ENCODE measurements at regions not wholly inside any gene's neighbourhood (a gene's known extent, or its start where the extent isn't known, plus 50 kb on each side); places are given as distances from the start of the nearest gene placed in this dataset.
"Not testable (repeated sequence)": the region's sequence is repeated elsewhere in the genome, so short reads cannot be mapped to it uniquely, and the experiment has no call there.

DNA sequence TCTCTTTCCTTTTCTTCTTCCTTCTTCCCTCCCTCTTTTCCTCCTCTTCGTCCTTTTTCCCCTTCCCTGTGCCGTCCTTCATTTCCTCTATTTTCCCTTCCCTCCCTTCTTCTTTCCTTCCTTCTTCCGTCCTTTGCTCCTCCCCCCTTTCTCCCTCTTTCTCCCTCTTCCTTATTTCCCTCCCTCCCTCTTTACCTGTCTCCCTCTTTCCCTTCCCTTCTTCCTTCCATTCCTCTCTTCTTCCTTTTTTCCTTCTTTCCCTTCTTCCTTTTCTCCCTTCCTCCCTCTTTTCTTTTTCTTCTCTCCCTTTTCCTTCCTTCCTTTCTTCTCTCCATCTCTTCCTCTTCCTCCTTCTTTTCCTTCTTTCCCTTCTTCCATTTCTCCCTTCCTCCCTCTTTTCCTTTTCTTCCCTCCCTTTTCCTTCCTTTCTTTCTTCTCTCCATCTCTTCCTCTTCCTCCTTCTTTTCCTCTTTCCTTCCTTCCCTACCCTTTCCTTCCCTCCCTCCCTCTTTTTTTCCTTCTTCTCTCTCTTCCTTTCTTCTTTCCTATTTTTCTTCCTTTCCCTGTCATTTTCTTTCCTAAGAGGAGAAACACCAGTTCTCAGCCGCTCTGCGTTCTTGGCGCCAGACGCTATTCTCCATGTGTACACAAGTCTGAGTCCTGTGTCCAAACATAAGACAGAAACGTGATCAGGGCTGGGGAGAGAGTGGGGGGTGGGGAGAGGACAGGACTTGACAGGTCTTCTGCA, 597.1 kb downstream of the MID1IP1 start:
- DNase-seq (ENCODE audit: low read depth, low spot score), result no peak

- DNase-seq (ENCODE audit: low read depth, low spot score), result no peak
Measured at GRCh38 chrX:39398963-39399261, 597.7 kb downstream of the MID1IP1 start.

- DNase-seq (ENCODE audit: low read depth, low spot score), result no peak
Measured at GRCh38 chrX:39399387-39399786, 598.1 kb downstream of the MID1IP1 start.

GRCh38 chrX:39401483-39402110, 600.3 kb downstream of the MID1IP1 start:
- DNase-seq (ENCODE audit: low read depth, low spot score), result no peak

DNA sequence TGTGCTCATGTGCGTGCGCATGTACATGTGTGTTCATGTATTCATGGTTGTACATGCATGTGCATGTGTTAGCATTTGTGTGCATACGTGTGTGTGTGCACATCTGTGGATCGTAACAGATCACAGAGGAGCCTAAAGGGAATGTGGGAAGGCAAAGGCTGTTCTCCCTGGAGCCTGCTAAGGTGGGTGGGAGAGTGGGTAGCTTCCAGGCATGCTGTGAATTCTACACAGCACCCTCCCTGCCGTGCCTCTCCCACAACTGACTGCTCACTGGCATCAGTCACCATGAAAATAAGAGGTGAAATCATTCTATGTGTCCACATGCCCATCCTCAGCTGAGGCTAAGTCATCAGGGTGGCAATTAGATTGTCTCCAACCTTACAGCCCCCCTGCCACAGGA, 600.9 kb downstream of the MID1IP1 start:
- DNase-seq (ENCODE audit: low read depth, low spot score), result no peak

DNA sequence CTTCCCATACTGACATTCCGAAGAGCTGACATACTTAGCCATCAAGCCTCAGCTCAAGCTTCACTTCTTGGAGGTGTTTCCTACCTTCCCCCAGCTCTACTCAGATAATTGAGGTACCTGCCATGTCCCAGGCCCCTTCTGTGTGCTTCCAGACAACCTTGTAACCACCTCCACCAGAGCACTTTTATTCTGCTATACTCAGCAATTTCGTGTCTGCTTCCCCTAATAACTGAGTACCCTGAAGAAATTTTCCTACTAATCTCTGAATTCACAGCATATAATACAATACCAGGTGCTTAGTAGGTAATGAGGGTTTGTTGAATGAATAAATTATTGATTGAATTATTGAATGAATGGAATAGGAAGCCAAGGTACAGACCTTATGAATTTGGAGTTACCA, 605.5 kb downstream of the MID1IP1 start:
- DNase-seq (ENCODE audit: low read depth, low spot score), result no peak

GRCh38 chrX:39409246-39409917, 608.1 kb downstream of the MID1IP1 start:
- DNase-seq (ENCODE audit: low read depth, low spot score), result no peak

GRCh38 chrX:39414290-39414854, 613.1 kb downstream of the MID1IP1 start:
- no peak for DNase-seq (ENCODE audit: low read depth, low spot score)

GRCh38 chrX:39416547-39417260, 615.4 kb downstream of the MID1IP1 start:
- DNase-seq (ENCODE audit: low read depth, low spot score), result no peak

DNA sequence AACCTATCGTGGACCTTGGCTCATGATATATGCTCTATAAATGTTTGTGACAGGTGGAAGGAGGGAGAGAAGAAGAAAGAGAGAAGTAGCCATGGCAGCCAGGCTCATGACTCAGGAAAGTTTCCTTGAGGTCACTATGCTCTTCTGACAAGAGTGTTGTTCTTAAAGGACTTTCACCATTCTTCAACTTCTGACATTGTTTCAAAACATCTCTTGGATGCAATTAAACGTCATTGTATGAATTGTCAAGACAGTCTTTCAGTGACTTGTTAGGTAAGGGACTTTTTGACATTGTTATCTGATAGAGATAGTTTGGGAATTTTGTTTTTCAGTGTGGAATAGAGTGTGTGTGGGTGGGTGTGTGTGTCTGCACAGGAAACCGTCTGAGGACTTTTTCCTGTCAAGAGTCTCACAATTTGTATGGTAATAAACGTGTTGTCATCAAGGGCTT, 617.0 kb downstream of the MID1IP1 start:
- DNase-seq (ENCODE audit: low read depth, low spot score), result no peak

GRCh38 chrX:39418731-39419638, 617.7 kb downstream of the MID1IP1 start:
- peak; percentile 22 for DNase-seq (ENCODE audit: low read depth, low spot score)

GRCh38 chrX:39421006-39421405, 619.7 kb downstream of the MID1IP1 start:
- no peak for DNase-seq (ENCODE audit: low read depth, low spot score)

- DNase-seq (ENCODE audit: low read depth, low spot score), result no peak
Measured at GRCh38 chrX:39425124-39425806, 624.0 kb downstream of the MID1IP1 start.

DNA sequence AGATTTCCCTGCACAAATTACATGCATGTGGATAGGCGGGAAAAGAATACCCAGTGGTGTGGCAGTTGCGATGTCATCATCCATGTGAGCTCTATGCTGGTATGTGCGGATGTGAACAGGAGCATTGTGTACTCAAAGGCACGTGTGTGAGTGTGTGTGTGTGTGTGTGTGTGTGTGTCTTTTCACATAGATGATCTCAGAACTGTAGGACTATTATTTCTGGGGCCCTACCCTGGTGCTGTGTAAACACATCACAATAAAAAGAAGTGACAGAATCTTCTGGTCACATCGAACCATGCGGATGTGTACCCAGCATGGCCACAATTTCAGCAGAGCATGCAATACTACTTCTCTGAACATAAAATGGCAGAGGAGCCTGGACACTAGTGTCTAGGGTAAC, 624.8 kb downstream of the MID1IP1 start:
- DNase-seq (ENCODE audit: low read depth, low spot score), result no peak

DNA sequence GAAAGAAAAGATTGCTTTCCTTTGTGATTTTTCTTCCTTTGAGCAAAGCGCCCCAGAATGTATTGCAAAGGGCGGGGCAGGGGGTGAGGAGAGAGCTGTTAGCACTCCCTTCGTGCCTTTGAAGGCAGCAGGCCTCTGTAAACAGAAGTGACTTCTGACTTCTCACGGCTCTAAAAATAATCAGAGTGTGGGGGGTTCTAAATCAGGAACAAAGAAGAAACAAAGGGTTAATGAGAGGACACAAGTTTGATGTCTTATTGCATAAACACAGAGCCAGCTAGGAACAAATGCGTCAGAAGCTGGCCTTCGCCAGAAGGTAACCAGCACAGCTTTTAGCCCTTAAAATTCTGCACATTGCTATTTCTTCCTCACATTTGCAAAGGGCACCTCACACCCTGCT, 626.2 kb downstream of the MID1IP1 start:
- no peak for DNase-seq (ENCODE audit: low read depth, low spot score)

GRCh38 chrX:39427906-39428305, 626.6 kb downstream of the MID1IP1 start:
- no peak for DNase-seq (ENCODE audit: low read depth, low spot score)

- no peak for DNase-seq (ENCODE audit: low read depth, low spot score)
Measured at GRCh38 chrX:39430551-39430950, 629.3 kb downstream of the MID1IP1 start.

- no peak for DNase-seq (ENCODE audit: low read depth, low spot score)
Measured at GRCh38 chrX:39431893-39432292, 630.6 kb downstream of the MID1IP1 start.

DNA sequence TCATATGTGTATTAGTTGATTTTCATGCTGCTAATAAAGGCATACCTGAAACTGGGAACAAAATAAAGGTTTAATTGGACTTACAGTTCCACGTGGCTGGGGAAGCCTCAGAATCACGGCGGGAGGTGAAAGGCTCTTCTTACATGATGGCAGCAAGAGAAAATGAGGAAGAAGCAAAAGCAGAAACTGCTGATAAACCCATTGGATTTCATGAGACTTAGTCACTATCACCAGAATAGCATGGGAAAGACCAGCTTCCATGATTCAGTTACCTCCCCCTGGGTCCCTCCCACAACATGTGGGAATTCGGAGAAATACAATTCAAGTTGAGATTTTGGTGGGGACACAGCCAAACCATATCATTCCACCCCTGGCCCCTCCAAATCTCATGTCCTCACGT, 633.4 kb downstream of the MID1IP1 start:
- not testable (repeated sequence) for DNase-seq (ENCODE audit: low read depth, low spot score)

GRCh38 chrX:39436538-39436937, 635.3 kb downstream of the MID1IP1 start:
- not testable (repeated sequence) for DNase-seq (ENCODE audit: low read depth, low spot score)

Data from ELF-1 (cell line).